T-helper 2 cell treated with Interferon-gamma antibody and Interleukin-4, amounts not matched to agents 5 μg/mL and 100 μg/mL, for 36 hours (primary cell): ENCODE measurements at regions not wholly inside any gene's neighbourhood (a gene's known extent, or its start where the extent isn't known, plus 50 kb on each side); places are given as distances from the start of the nearest gene placed in this dataset.

Experiments
- DNase-seq: peaks from one replicate; pipeline ENCODE4 v3.0.0; 2021; ENCODE audit warnings: low spot score
- H3K27ac Mint-ChIP-seq: one replicate; pipeline ENCODE4 v1.8.0; 2021; ENCODE audit warnings: mild to moderate bottlenecking, mixed read lengths
- H3K27me3 Mint-ChIP-seq: one replicate; pipeline ENCODE4 v1.8.0; 2021; ENCODE audit warnings: low read depth, mixed read lengths
- H3K36me3 Mint-ChIP-seq: one replicate; pipeline ENCODE4 v1.8.0; 2021; ENCODE audit warnings: low read depth, mixed read lengths
- H3K4me1 Mint-ChIP-seq: one replicate; pipeline ENCODE4 v1.8.0; 2021; ENCODE audit warnings: low read depth, mixed read lengths
- H3K4me3 Mint-ChIP-seq: one replicate; pipeline ENCODE4 v1.8.0; 2022; ENCODE audit warnings: mild to moderate bottlenecking, moderate library complexity, mixed read lengths
- H3K9me3 Mint-ChIP-seq: one replicate; pipeline ENCODE4 v1.8.0; 2021; ENCODE audit warnings: mixed read lengths

DNA sequence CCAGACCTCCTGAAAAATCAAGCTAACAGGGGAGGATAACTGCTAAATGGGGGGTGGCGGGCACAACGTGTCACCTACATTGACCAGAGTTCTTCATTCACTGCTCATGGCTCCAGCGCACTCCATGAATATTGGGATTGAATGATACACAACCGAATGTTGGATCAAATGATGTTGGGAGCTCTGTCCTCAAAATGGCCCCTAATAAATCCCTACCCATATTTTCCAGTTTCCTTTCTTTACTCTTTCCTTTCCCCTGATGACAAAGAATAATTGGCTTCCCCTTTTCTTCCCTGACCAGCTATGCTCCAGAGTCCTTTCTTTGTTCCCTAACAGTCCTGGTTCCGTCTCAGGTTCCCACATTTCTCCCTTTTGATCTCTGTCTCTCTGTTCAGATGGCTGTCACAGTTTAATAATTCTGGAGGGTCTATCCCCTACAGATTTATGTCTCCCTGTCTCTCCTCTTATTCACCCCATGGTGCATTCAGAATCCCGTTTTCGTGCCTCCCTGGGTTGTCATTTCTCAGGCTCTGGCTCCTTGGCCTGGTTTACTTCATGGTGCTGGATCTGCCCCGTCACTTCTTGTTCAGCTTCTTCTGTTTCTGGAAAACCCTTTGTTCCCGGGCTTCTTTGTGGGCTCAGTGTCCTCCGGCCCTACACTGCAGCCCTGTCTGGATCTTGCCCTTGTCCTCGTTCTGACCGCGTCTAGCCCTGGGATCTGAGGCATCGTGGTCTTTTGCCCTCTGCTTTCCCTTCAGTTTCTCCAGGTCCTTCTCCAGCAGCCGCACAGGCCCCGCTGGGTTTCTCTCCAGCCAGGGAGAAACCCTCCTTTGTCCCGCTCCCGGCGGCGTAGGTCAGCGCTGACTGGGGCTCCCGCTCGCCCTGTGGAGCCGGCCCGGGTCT lies 78.3 kb downstream of the NDUFS5 start:
- H3K9me3 Mint-ChIP-seq = no peaks in the 10 kb centered on the region
- no peaks in the 10 kb centered on the region for H3K36me3 Mint-ChIP-seq
- peak overlapping the region; percentile 25 for H3K4me3 Mint-ChIP-seq
- no peak overlapping the region for H3K27ac Mint-ChIP-seq
- no peak for DNase-seq
- peaks cover 16% of the 10 kb centered on the region for H3K27me3 Mint-ChIP-seq
- peaks cover 15% of the 10 kb centered on the region for H3K4me1 Mint-ChIP-seq

DNA sequence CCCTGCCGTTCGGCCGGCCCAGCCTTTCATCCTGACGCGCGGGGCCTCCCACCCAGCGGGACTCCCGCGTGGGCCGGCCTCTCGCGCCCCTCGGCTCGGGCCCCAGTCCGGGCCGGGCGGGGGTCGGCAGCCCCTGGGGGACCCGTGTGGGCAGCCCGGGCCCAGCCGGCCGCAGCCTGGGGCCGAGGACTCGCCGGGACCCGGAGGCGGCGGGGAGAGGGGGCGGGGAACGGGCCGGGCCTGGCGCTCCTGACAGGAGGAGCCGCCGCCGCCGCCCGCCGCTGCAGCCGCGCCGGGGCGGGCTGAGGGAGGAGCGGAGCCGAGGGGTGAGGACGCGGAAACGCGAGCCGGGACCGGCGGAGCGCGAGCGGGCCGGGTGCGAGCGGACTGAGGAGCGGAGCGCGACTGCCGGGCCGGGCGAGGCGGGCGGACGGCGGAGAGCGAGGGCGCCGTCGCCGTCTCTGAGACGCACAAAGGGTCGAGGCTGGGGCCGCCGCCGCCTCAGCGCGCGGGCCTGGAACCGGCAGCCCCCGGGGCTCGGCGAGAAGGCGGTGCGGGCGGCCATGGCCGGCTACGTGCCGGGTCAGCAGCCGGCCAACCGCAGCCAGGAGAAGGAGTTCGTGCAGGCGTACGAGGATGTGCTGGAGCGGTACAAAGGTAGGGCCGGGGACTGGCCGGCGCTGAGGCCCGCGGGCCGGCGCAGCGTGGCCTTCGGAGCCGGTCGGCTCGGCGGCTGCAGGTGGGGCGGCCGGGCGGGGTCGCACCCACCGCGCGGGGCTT lies 79.1 kb downstream of the NDUFS5 start:
- no peaks in the 10 kb centered on the region for H3K9me3 Mint-ChIP-seq
- peak; percentile 64 for DNase-seq

DNA sequence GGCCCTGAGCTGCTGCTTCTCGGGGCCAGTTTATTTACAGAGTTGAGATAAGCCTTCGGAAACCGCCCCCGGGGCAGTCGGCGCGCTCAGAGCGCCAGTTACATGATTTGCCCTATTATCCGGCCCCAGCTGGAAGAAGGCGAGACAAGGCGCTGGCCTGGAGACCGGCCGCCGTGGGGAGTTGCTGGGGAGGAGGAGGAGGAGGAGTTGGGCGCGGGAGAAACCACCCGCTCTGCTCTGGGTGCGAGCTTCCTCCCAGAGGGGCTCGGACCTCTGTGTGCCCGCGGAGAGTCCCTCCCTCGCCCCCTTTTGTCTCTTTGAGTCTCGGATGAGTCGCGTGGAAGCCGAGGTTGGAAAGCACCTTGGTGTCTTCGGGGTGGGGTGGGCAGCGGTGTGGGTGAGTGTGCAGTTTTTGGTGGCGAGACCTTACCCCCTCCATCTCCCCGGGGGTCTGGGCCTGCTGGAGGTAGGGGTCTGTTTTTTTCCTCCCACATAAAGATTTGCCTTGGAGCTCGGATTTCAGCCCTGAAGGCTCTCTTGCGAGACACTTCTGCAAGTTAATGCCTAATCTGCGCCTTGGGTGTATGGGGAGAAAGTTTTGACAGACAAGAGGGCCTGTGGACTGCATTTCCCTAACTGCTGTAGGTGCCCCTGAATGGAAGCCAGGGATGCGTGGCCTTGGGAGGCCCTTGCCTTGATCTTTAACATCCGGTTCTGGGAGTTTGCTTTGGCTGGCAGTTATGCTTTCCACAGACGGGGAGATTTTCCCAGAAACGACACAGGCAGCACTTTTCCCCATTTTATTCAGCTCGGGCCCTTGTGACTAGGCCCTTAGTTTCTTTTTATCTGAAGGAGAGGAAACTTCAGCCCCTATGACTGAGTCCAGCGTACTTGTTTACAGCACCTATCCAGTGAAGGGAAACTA lies 80.0 kb downstream of the NDUFS5 start:
- DNase-seq = peak; percentile 15
- no peaks in the 10 kb centered on the region for H3K9me3 Mint-ChIP-seq
- H3K4me3 Mint-ChIP-seq = peak overlapping the region; percentile 83
- peaks cover 15% of the 10 kb centered on the region for H3K4me1 Mint-ChIP-seq
- no peak overlapping the region for H3K27ac Mint-ChIP-seq
- no peaks in the 10 kb centered on the region for H3K36me3 Mint-ChIP-seq
- peaks cover 16% of the 10 kb centered on the region for H3K27me3 Mint-ChIP-seq

More for the DNA sequence above, 79.1 kb downstream of the NDUFS5 start:
- Mint-ChIP-seq H3K27me3 (peaks cover 16% of the 10 kb centered on the region), H3K4me1 (peaks cover 15% of the 10 kb centered on the region), H3K36me3 (no peaks in the 10 kb centered on the region), H3K4me3 (peak overlapping the region; percentile 20), H3K27ac (no peak overlapping the region)

DNA sequence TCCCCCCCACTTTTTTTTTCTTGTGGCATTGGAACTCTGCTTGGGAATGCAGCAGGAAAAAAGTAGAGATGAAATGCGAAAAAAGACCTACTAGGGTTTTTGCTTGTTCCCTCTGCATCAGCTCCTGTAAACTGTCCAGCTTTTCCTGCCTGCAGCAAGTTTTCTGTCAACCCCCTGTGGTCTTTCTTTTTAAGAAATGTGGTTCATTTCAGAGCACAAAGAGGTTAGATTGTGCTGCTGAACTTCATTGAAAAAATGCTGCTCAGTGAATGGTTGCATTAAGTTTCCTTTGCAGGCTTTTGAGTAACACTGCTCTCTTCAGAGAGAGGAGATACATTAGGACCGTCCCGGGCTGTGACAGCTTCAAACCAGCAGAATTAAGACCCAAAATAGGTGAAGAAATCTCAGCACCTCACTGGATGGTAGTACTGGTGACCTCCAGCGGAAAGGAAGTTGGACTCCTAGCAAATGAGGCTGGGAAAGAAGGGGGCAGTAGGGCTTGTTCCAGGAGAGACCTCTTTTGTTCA lies 80.7 kb downstream of the NDUFS5 start:
- H3K4me1 Mint-ChIP-seq = peaks cover 15% of the 10 kb centered on the region
- no peaks in the 10 kb centered on the region for H3K36me3 Mint-ChIP-seq
- DNase-seq = no peak
- peaks cover 16% of the 10 kb centered on the region for H3K27me3 Mint-ChIP-seq
- no peak overlapping the region for H3K4me3 Mint-ChIP-seq
- H3K27ac Mint-ChIP-seq = no peak overlapping the region
- no peaks in the 10 kb centered on the region for H3K9me3 Mint-ChIP-seq

DNA sequence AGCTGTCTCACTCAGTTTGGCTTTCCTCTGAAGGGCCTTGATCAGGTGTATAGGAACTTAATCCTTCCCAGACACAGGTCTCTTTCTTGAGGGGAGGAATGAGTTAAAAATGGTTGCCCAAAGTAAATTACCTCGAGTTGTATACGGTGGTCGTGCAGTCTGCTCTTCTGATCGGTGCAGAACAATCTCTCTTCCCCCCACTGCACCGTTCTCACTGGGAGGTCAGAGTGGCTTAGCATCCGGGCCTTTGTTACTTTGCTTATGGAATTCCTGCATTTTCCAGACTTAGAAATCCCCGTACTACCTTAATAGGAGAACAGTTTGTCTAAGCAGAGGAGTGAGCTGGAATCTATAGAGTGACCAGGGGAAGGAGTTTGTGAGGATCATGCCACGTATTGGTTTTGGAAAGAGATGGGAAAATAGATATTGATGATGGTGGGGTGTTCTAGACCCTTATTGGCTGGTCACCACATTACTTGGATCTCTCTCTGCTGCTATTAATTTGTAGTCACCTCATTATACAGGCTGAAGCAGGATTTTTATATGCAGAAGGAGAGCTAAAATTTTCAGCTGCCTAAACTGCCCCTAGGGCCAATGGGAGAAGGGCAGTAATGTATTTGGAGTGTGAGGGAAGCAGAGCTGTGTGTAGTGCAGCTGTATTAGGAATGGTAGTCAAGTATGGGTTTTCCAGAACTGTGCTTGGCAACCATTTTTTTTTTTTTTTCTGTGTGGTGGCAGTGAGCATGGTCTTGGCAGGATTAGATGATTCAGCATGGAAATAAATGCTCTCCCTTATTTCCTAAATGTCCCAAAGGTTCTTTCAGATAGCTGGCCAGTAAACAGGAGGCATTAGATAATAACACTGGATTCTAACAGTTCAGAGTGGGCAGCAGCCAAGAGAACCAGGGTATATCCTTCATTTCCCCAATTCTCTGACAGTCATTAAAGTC lies 81.5 kb downstream of the NDUFS5 start:
- H3K9me3 Mint-ChIP-seq = no peaks in the 10 kb centered on the region
- no peak overlapping the region for H3K4me3 Mint-ChIP-seq
- no peak for DNase-seq
- H3K4me1 Mint-ChIP-seq = peaks cover 10% of the 10 kb centered on the region
- no peak overlapping the region for H3K27ac Mint-ChIP-seq
- peaks cover 16% of the 10 kb centered on the region for H3K27me3 Mint-ChIP-seq
- H3K36me3 Mint-ChIP-seq = no peaks in the 10 kb centered on the region

DNA sequence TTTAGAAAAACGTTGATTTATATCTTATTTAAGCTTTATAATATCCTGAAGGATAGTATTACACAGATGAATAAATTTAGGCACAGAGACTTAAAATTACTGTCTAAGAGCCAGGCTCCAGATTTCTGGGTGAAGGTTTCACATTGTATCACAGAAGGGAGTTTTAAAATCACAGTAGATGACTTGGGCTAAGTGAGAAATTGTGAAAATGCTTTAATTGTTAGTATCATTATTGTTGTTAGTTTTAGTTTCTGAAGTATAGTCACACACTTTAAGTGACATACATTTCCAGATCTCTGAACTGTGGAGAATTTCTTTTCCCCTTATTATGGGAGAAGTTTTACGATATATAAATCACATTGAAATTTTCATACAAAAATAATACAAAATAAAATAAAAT lies 83.5 kb downstream of the NDUFS5 start:
- H3K9me3 Mint-ChIP-seq = no peaks in the 10 kb centered on the region
- no peak overlapping the region for H3K27ac Mint-ChIP-seq

DNA sequence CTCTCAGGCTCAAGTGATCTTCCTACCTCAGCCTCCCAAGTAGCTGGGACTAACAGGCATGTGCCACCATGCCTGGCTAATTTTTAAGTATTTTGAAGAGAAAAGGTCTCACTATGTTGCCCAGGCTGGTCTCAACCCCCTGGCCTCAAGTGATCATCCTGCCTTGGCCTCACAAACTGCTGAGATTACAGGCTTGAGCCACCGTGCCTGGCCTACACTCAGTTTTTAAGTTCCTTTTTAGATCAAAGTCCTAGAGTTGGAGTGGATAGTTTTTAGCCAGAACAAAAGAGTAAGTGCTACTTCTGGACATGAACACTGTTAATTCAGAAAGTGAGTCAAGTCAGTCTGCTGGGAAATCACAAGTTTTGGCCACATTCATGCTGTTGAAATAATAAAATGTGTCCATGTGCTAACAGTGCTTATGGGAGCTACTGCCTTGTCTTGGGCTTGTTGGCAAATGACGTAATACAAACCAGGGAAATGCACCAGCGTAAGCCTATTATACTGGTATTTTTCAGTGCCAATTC lies 84.2 kb downstream of the NDUFS5 start:
- Mint-ChIP-seq H3K4me3 (no peak overlapping the region), H3K27ac (no peak overlapping the region), H3K27me3 (peaks cover 13% of the 10 kb centered on the region), H3K36me3 (no peaks in the 10 kb centered on the region), H3K9me3 (no peaks in the 10 kb centered on the region), H3K4me1 (peaks cover 7% of the 10 kb centered on the region)
- no peak for DNase-seq

More for the DNA sequence above, 83.5 kb downstream of the NDUFS5 start:
- Mint-ChIP-seq H3K36me3 (no peaks in the 10 kb centered on the region), H3K4me1 (peaks cover 7% of the 10 kb centered on the region), H3K4me3 (no peak overlapping the region), H3K27me3 (peaks cover 14% of the 10 kb centered on the region)
- no peak for DNase-seq

DNA sequence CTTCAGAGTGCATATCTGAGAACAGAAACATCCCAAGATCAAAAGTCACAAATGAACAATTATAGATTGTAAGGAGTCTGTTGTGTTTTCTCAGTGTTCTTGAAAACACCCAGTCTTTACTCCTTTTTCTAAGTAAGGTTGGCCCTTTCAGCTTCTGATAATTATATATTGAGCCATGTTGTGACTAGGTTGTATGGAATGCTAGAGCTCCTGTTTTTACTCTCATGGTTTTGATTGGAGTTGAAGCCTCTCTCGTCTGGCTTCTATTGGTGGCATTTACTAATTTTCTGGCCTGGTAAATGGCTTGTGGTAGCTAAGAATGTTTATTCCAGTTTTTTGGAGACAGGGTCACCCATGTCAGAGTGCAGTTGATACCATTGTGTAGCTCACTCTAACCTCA lies 84.7 kb downstream of the NDUFS5 start:
- no peaks in the 10 kb centered on the region for H3K9me3 Mint-ChIP-seq
- H3K4me3 Mint-ChIP-seq = no peak overlapping the region
- peaks cover 13% of the 10 kb centered on the region for H3K27me3 Mint-ChIP-seq
- peaks cover 6% of the 10 kb centered on the region for H3K4me1 Mint-ChIP-seq
- H3K27ac Mint-ChIP-seq = no peak overlapping the region
- no peaks in the 10 kb centered on the region for H3K36me3 Mint-ChIP-seq
- no peak for DNase-seq

DNA sequence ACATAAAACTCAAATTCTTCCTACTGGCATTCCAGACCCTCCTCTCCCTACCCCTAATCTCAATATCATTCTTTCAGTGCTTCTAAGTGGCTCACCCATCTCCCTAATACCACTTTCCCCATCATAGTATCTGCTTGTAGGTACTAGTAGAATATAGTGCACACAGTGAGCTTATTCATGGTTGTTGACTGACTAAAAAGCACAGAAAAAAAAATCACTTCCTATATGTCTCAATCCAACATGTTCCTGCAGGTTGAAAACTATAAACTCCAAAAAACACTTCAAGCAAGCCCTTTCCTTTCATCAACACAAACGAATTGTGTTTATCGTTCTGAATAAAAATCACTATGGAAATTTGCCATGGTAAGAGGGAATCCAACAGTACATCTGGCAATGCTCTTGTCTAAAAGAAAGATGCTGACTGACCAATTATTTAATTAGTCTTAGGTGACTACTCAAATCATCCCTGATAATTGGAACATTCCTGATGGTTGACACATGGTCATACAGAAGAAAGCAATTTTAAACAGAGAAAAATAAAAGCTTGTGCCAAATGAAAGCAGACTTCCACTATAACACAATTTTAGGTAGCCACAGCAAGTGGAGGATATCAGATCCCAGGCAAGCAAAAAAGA lies 87.1 kb downstream of the NDUFS5 start:
- H3K9me3 Mint-ChIP-seq = no peaks in the 10 kb centered on the region
- H3K4me3 Mint-ChIP-seq = no peak overlapping the region
- no peak overlapping the region for H3K27ac Mint-ChIP-seq
- DNase-seq = no peak
- peaks cover 3% of the 10 kb centered on the region for H3K4me1 Mint-ChIP-seq
- no peaks in the 10 kb centered on the region for H3K36me3 Mint-ChIP-seq
- H3K27me3 Mint-ChIP-seq = peaks cover 8% of the 10 kb centered on the region

DNA sequence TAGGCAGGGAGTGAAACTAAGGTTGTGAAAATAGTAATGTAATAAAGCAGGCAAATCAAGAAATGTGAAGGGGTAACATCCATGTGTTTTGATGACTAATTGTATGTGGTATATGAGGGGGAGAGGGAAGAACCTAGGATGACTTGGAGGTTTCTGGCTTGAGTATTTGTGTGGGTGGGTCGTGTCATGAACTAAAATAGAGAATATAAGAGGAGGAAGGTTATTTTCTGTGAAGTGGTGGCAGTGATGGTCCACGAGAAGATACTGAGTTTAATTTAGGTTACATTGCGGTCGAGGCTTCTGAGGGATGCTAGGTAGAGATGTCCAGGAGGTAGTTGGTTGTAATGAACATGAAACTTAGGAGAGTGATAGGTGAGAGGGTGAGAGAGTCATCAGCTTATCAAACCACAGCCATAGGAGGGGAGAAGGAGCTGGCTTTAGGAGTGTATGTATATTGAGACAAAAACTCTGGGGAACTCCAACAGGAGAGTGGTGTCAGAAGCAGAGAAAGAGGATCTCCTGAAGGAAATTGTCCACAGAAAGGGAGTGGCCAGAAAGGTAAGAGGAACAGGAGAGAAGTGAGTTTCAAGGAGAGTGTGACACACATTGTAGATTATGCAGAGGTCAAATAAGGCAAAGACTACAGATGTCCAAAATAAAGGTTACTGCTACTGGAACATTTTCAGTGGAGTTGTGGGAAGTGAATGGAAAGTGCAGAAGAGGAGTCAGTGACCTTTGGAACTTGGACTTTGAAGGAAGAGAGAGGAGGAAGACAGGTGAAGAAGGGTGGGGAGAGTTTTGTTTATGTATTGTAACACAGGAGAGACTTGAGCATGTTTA lies 89.0 kb upstream of the MACF1 start:
- H3K36me3 Mint-ChIP-seq = no peaks in the 10 kb centered on the region
- DNase-seq = peak; percentile 41
- no peak overlapping the region for H3K27ac Mint-ChIP-seq
- peaks cover 3% of the 10 kb centered on the region for H3K4me1 Mint-ChIP-seq
- peaks cover 8% of the 10 kb centered on the region for H3K27me3 Mint-ChIP-seq
- no peak overlapping the region for H3K4me3 Mint-ChIP-seq
- no peaks in the 10 kb centered on the region for H3K9me3 Mint-ChIP-seq

DNA sequence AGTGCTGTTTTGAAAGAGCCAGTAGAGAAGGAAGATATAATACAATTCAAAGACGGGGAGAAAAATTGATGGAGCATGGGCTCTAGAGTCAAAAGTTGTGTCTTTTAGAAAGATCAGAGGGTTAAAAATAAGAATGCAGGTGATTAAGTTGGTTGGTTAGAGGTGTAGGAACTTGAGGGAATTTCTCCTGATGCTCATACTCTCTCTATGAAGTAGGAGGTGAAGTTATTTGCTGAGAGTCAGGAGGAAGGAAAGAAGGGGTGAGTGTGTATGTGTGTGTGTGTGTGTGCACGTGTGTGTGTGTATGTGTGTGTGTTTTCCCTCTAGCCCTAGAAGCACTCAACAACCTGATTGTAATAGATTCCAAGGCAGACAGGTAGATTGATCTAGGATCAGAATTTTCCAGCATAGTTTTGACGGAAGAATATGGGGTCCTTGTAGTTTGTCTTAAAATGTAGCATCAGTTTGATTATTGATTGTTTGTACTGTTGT lies 88.3 kb upstream of the MACF1 start:
- H3K9me3 Mint-ChIP-seq = no peaks in the 10 kb centered on the region
- no peak overlapping the region for H3K4me3 Mint-ChIP-seq
- DNase-seq = no peak
- H3K36me3 Mint-ChIP-seq = no peaks in the 10 kb centered on the region
- peaks cover 8% of the 10 kb centered on the region for H3K27me3 Mint-ChIP-seq
- no peak overlapping the region for H3K27ac Mint-ChIP-seq
- H3K4me1 Mint-ChIP-seq = peaks cover 3% of the 10 kb centered on the region
